ENCODE measurements at regions not wholly inside any gene's neighbourhood (a gene's known extent, or its start where the extent isn't known, plus 50 kb on each side); places are given as distances from the start of the nearest gene placed in this dataset.
"Not testable (repeated sequence)": the region's sequence is repeated elsewhere in the genome, so short reads cannot be mapped to it uniquely, and the experiment has no call there.

- not testable (repeated sequence) for DNase-seq
Measured at GRCh38 chr6:5836597-5836996, 170.1 kb downstream of the NRN1 start.

- DNase-seq = no peak
Measured at GRCh38 chr6:5833120-5833519, 173.6 kb downstream of the NRN1 start.

GRCh38 chr6:5832668-5833067, 174.1 kb downstream of the NRN1 start:
- no peak for DNase-seq

GRCh38 chr6:5831219-5831862, 175.4 kb downstream of the NRN1 start:
- DNase-seq = not testable (repeated sequence)

- DNase-seq = no peak
Measured at GRCh38 chr6:5828296-5828695, 178.4 kb downstream of the NRN1 start.

DNA sequence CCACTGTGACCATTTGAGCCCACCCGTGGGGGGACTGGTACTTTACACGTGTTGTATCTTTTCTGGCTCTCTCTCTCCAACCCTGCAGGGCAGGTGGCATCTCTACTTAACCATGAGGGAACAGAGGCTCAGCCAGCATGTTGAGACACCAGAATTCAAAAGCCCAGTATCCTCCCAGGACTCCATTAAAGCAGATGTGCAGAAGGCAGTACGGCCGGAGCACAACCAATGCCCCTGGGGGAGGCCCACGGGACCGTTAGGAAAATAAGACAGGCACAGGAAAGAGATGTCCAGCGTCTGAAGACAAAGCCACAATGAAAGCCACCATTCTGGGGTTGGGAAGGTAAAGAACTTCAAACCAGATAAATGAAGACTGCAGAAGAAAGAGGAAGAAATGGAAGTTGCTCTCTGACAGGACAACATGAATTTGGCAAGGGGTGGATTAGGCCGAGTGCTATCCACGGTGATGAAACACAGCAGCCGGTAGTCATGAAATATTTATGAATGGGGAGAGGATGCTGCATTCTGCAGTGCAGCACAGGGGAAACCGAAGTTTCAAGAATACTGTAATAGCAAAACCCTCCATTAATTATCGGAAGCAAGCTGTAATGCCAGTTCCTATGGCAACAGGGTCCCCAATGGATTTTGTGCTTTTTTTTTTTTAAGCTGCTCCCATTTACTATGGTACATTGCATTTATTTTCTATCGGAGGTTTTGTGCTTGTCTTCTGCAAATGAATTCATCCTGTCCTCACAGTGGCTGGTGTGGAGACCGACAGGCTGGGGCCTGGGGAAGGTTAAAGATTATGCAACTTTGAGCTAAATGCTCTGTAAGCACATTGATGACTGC, 179.4 kb downstream of the NRN1 start:
- no peak for DNase-seq

GRCh38 chr6:5824382-5824983, 182.2 kb downstream of the NRN1 start:
- not testable (repeated sequence) for DNase-seq

Measured in NCI-H69 (cell line).